ENCODE measurements at regions not wholly inside any gene's neighbourhood (a gene's known extent, or its start where the extent isn't known, plus 50 kb on each side); places are given as distances from the start of the nearest gene placed in this dataset.

DNA sequence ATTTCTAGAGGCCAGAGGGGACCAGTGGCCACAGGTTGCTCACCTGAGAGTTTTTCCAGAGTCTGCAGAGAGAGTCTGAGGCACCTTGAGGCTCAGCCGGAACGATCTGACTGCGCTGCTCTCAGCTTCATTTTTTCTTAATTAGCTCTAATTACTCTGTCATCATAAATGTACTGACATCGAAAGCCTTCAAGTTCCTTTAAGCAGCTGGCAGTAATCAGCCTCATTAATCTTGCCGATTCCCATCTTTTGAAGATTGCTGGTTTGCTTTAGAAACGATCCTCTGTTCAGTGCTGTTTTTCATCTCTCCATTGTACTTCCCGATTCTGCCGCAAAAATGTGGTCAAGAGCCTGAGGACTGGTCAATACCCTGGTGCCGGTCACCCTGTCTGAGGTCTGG is 454.7 kb downstream of the TYW1 start:
- Histone ChIP-seq H3K9me3 (ENCODE audit: control insufficient read depth, insufficient read depth, low read depth, low read length) (no peaks in the 10 kb centered on the region), H3K4me3 (ENCODE audit: low read depth, low read length) (no peak overlapping the region), H3K36me3 (ENCODE audit: control insufficient read depth in 2 of 2, insufficient read depth in 1 of 2, low read length in 2 of 2) (no peaks in the 10 kb centered on the region), H3K4me1 (ENCODE audit: control insufficient read depth, insufficient read depth, low read length) (no peaks in the 10 kb centered on the region), H3K27ac (ENCODE audit: extremely low read depth, low read depth, low read length) (no peak overlapping the region)
- TF ChIP-seq ZFP69B (tag by site-specific recombination; IDR thresholded peaks at IDR 0.05) = no peak
- TF ChIP-seq, protein P1, sequence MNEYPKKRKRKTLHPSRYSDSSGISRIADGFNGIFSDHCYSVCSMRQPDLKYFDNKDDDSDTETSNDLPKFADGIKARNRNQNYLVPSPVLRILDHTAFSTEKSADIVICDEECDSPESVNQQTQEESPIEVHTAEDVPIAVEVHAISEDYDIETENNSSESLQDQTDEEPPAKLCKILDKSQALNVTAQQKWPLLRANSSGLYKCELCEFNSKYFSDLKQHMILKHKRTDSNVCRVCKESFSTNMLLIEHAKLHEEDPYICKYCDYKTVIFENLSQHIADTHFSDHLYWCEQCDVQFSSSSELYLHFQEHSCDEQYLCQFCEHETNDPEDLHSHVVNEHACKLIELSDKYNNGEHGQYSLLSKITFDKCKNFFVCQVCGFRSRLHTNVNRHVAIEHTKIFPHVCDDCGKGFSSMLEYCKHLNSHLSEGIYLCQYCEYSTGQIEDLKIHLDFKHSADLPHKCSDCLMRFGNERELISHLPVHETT (tag by site-specific recombination; IDR thresholded peaks at IDR 0.05) = no peak
- TF ChIP-seq YY1 (tag by site-specific recombination; IDR thresholded peaks at IDR 0.05) = no peak
- no peak for TF ChIP-seq ZNF791 (tag by site-specific recombination; IDR thresholded peaks at IDR 0.05)
- no peak for TF ChIP-seq ZSCAN30 (tag by site-specific recombination; IDR thresholded peaks at IDR 0.05)
- TF ChIP-seq ZBTB48 (tag by site-specific recombination; IDR thresholded peaks at IDR 0.05) = no peak
- TF ChIP-seq KLF10 (tag by site-specific recombination; IDR thresholded peaks at IDR 0.05) = no peak
- TF ChIP-seq ZNF214 (tag by site-specific recombination; IDR thresholded peaks at IDR 0.05; ENCODE audit: borderline replicate concordance) = no peak
- TF ChIP-seq ZNF350 (tag by site-specific recombination; IDR thresholded peaks at IDR 0.05) = no peak
- POLR2A ChIA-PET = interaction anchor here (0.5 kb wide), 1 partner anchor 525 kb away, joined by 3 read pairs; no protein-coding TSS in a partner anchor
- CTCF ChIA-PET = interaction anchor here (0.6 kb wide), 1 partner anchor 1096 kb away, joined by 4 read pairs; no protein-coding TSS in a partner anchor

DNA sequence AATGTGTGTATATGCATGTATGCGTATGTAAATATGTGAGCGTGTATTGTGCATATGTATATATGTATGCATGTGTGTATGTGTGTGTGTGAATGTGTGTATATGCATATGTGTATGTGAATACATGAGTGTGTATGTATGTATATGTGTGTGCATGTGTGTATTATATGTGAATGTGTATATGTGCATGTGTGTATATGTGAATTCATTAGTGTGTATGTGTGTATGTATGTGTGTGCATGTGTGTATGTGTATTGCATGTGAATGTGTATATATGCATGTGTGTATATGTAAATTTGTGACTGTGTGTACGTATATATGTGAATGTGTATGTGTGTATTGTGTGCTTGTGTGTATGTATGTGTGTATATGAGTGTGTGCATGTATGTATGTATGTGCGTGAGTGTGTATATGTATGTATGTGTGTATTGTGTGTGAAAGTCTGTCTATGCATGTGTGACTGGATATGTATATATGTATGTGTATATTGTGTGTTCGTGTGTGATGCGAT is 455.9 kb downstream of the TYW1 start:
- ChIA-PET CTCF (no interaction called here), POLR2A (no interaction called here)
- Histone ChIP-seq H3K4me1 (ENCODE audit: control insufficient read depth, insufficient read depth, low read length) (no peaks in the 10 kb centered on the region), H3K36me3 (ENCODE audit: control insufficient read depth in 2 of 2, insufficient read depth in 1 of 2, low read length in 2 of 2) (no peaks in the 10 kb centered on the region), H3K9me3 (ENCODE audit: control insufficient read depth, insufficient read depth, low read depth, low read length) (no peaks in the 10 kb centered on the region), H3K27ac (ENCODE audit: extremely low read depth, low read depth, low read length) (no peak overlapping the region), H3K4me3 (ENCODE audit: low read depth, low read length) (no peak overlapping the region)
- TF ChIP-seq GFI1B (tag by site-specific recombination; IDR thresholded peaks at IDR 0.05) (no peak), KLF1 (tag by site-specific recombination; IDR thresholded peaks at IDR 0.05) (no peak)

DNA sequence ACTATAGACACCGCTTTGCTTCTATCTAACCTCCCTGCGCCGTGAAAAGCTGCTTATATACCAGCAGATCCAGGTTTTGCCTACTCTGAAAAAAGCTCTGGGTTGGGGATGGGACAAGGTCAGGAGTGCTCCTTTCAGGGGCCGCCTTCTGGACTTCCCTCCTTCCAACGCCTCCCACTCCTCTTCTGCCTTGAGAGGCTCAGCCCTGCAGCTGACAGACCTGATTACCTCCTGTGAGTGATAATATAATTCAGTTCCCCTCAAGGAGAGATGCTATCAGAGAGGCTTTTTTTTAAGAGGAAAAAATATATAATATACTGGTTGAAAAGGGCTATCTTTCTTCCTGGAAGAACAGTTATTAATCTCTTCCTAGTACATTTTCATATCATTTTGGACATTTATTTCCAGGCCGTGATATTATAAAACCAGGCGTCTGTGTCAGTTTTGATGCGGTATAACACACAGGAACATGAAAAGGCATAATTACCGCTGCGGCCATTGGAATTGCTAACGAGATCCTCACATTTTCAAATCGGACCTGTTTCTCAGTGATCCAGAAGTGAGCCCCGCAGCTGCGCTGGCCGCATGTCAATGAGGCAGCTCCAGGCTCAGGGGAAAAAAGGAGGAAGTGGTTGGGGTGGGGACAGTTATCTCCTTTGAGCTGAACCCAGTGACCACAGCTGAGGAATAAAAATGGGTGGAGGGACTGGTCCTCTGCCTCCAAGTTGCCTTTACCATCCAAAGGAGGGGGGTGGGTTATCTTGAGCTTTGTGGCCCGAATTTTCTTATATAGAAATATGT is 457.1 kb downstream of the TYW1 start:
- TF ChIP-seq ZNF10 (tag by site-specific recombination; IDR thresholded peaks at IDR 0.05) = no peak
- no peak for TF ChIP-seq ZSCAN23 (tag by site-specific recombination; IDR thresholded peaks at IDR 0.05)
- TF ChIP-seq GLIS1 (tag by site-specific recombination; IDR thresholded peaks at IDR 0.05) = no peak
- no peak for TF ChIP-seq ZNF138 (tag by site-specific recombination; IDR thresholded peaks at IDR 0.05; ENCODE audit: borderline replicate concordance)
- no peak for TF ChIP-seq ZNF23 (tag by site-specific recombination; IDR thresholded peaks at IDR 0.05; ENCODE audit: borderline replicate concordance)
- TF ChIP-seq, protein P2, sequence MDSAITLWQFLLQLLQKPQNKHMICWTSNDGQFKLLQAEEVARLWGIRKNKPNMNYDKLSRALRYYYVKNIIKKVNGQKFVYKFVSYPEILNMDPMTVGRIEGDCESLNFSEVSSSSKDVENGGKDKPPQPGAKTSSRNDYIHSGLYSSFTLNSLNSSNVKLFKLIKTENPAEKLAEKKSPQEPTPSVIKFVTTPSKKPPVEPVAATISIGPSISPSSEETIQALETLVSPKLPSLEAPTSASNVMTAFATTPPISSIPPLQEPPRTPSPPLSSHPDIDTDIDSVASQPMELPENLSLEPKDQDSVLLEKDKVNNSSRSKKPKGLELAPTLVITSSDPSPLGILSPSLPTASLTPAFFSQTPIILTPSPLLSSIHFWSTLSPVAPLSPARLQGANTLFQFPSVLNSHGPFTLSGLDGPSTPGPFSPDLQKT (IDR thresholded peaks at IDR 0.05; ENCODE audit: borderline replicate concordance, low read depth, low read length) = no peak
- TF ChIP-seq ZNF324 (tag by site-specific recombination; IDR thresholded peaks at IDR 0.05) = no peak
- no peak for TF ChIP-seq ZNF112 (tag by site-specific recombination; IDR thresholded peaks at IDR 0.05)
- TF ChIP-seq ZNF311 (tag by site-specific recombination; IDR thresholded peaks at IDR 0.05; ENCODE audit: borderline replicate concordance) = no peak
- TF ChIP-seq SP3 (tag by site-specific recombination; IDR thresholded peaks at IDR 0.05) = no peak
- TF ChIP-seq ZSCAN30 (tag by site-specific recombination; IDR thresholded peaks at IDR 0.05) = no peak
- ChIA-PET POLR2A (no interaction called here), CTCF (interaction anchor here (0.6 kb wide), 1 partner anchor 32 kb away, joined by 3 read pairs; no protein-coding TSS in a partner anchor)
- H3K4me1 ChIP-seq (ENCODE audit: control insufficient read depth, insufficient read depth, low read length) = no peaks in the 10 kb centered on the region
- no peak overlapping the region for H3K4me3 ChIP-seq (ENCODE audit: low read depth, low read length)
- no peak overlapping the region for H3K27ac ChIP-seq (ENCODE audit: extremely low read depth, low read depth, low read length)
- no peaks in the 10 kb centered on the region for H3K9me3 ChIP-seq (ENCODE audit: control insufficient read depth, insufficient read depth, low read depth, low read length)
- no peaks in the 10 kb centered on the region for H3K36me3 ChIP-seq (ENCODE audit: control insufficient read depth in 2 of 2, insufficient read depth in 1 of 2, low read length in 2 of 2)

Measured in HEK293 (cell line).